ENCODE measurements at regions not wholly inside any gene's neighbourhood (a gene's known extent, or its start where the extent isn't known, plus 50 kb on each side); places are given as distances from the start of the nearest gene placed in this dataset.

GRCh38 chr14:26841326-26841725, 243.5 kb upstream of the NOVA1 start:
- TF ChIP-seq CTCF (IDR thresholded peaks at IDR 0.05; ENCODE audit: borderline replicate concordance, extremely low read depth, low read length, poor library complexity, severe bottlenecking) = no peak
- TF ChIP-seq EZH2 (IDR thresholded peaks at IDR 0.05; ENCODE audit: borderline replicate concordance, low read depth, low read length, severe bottlenecking) = no peak
